ENCODE measurements at regions not wholly inside any gene's neighbourhood (a gene's known extent, or its start where the extent isn't known, plus 50 kb on each side); places are given as distances from the start of the nearest gene placed in this dataset.

DNA sequence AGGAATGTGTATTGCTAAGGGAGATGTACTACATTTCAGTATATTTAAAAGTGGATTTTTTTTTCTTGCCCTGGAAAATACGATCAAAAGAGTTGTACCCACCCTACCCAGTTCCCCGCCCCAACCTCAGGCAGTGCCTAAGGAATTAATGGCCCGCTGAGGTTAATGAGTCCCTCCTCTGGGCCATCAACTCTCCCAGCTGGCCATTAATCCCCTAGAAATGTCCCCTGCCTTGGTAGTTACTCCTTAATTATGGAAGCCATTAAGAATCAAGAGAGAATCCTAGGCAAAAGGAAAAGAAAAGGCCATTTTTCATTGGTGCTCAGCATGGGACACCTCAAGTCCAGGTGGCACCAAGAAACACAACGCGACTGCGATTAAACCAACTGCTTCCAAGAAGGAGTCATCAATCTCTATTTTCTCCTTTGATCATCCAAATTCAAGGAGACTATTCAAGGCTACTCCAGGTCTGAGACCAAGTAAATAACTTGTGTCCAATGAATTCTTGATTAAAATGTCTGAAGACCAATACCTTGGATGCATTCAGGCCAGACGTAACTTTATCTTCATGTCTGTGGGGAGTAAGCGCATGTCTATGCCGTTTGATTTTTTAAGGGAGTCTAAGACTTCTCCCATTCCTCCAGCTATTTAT, 1962.2 kb upstream of the WWC1 start:
- no peak for TF ChIP-seq CTCF (IDR thresholded peaks at IDR 0.05 in 2 of 3, conservative IDR thresholded peaks at IDR 0.05 in 1 of 3; ENCODE audit: control insufficient read depth in 2 of 3, extremely low read depth in 1 of 3, insufficient read depth in 1 of 3, low read depth in 3 of 3, low read length in 3 of 3)
- TF ChIP-seq HDAC6 (IDR thresholded peaks at IDR 0.05; ENCODE audit: unreplicated experiment): no peak
- TF ChIP-seq MYB (IDR thresholded peaks at IDR 0.05; ENCODE audit: borderline replicate concordance, low read depth, low read length): no peak
- TF ChIP-seq RELA (IDR thresholded peaks at IDR 0.05; ENCODE audit: borderline replicate concordance, partially characterized antibody): no peak
- no peak for TF ChIP-seq EGR1 (IDR thresholded peaks at IDR 0.05; ENCODE audit: borderline replicate concordance in 1 of 2, low read depth in 2 of 2, low read length in 2 of 2)
- no peak for TF ChIP-seq RB1 (IDR thresholded peaks at IDR 0.05; ENCODE audit: borderline replicate concordance)

Data from GM12878 (cell line).